ENCODE measurements at regions not wholly inside any gene's neighbourhood (a gene's known extent, or its start where the extent isn't known, plus 50 kb on each side); places are given as distances from the start of the nearest gene placed in this dataset.

GRCh38 chr6:48809245-48809644, 653.8 kb downstream of the MMUT start:
- Histone ChIP-seq H3K27me3 (ENCODE audit: control insufficient read depth in 4 of 4, insufficient read depth in 4 of 4, low read length in 3 of 4) (no peaks in the 10 kb centered on the region), H3K9me3 (ENCODE audit: control insufficient read depth in 4 of 4, low read length in 3 of 4) (no peaks in the 10 kb centered on the region), H3K4me3 (ENCODE audit: low read depth in 1 of 3, low read length in 3 of 3) (no peak overlapping the region), H3K27ac (ENCODE audit: low read depth in 1 of 2, low read length in 2 of 2) (no peak overlapping the region), H3K4me1 (ENCODE audit: control insufficient read depth in 4 of 4, insufficient read depth in 4 of 4, low read length in 3 of 4) (no peaks in the 10 kb centered on the region), H3K36me3 (ENCODE audit: control insufficient read depth in 4 of 4, insufficient read depth in 3 of 4, low read depth in 1 of 4, low read length in 3 of 4) (no peaks in the 10 kb centered on the region), H3K9ac (ENCODE audit: low read depth in 1 of 2, low read length in 2 of 2) (no peak overlapping the region)
- WGBS = 71% methylated on average over 4 of the region's 4 CpGs
- DNase-seq (ENCODE audit: low spot score) = no peak
- no peak for TF ChIP-seq SP1 (IDR thresholded peaks at IDR 0.05)
- TF ChIP-seq ZBTB33 (IDR thresholded peaks at IDR 0.05) = no peak
- TF ChIP-seq YY1 (IDR thresholded peaks at IDR 0.05) = no peak
- TF ChIP-seq RXRA (IDR thresholded peaks at IDR 0.05) = no peak
- no peak for TF ChIP-seq FOXA1 (IDR thresholded peaks at IDR 0.05)
- no peak for TF ChIP-seq MAX (IDR thresholded peaks at IDR 0.05)
- no peak for TF ChIP-seq EGR1 (IDR thresholded peaks at IDR 0.05; ENCODE audit: low read depth in 2 of 2)
- TF ChIP-seq REST (IDR thresholded peaks at IDR 0.05) = no peak
- no peak for TF ChIP-seq FOXA2 (IDR thresholded peaks at IDR 0.05)
- no peak for TF ChIP-seq HNF4G (IDR thresholded peaks at IDR 0.05)
- no peak for TF ChIP-seq CTCF (IDR thresholded peaks at IDR 0.05; ENCODE audit: low read depth, low read length, missing input control)
- no peak for TF ChIP-seq GABPA (IDR thresholded peaks at IDR 0.05 in 1 of 2, conservative IDR thresholded peaks at IDR 0.05 in 1 of 2)

GRCh38 chr6:48798296-48798695, 664.8 kb downstream of the MMUT start:
- DNase-seq (ENCODE audit: low spot score) = no peak
- no peaks in the 10 kb centered on the region for H3K9me3 ChIP-seq (ENCODE audit: control insufficient read depth in 4 of 4, low read length in 3 of 4)
- H3K9ac ChIP-seq (ENCODE audit: low read depth in 1 of 2, low read length in 2 of 2) = no peak overlapping the region
- H3K36me3 ChIP-seq (ENCODE audit: control insufficient read depth in 4 of 4, insufficient read depth in 3 of 4, low read depth in 1 of 4, low read length in 3 of 4) = no peaks in the 10 kb centered on the region
- H3K27ac ChIP-seq (ENCODE audit: low read depth in 1 of 2, low read length in 2 of 2) = no peak overlapping the region
- WGBS = 69% methylated on average over 3 of the region's 3 CpGs
- no peaks in the 10 kb centered on the region for H3K4me1 ChIP-seq (ENCODE audit: control insufficient read depth in 4 of 4, insufficient read depth in 4 of 4, low read length in 3 of 4)
- no peak overlapping the region for H3K4me3 ChIP-seq (ENCODE audit: low read depth in 1 of 3, low read length in 3 of 3)
- H3K27me3 ChIP-seq (ENCODE audit: control insufficient read depth in 4 of 4, insufficient read depth in 4 of 4, low read length in 3 of 4) = no peaks in the 10 kb centered on the region
- TF ChIP-seq JUND (IDR thresholded peaks at IDR 0.05) = no peak
- TF ChIP-seq RAD21 (IDR thresholded peaks at IDR 0.05) = no peak
- no peak for TF ChIP-seq FOXA2 (IDR thresholded peaks at IDR 0.05)
- no peak for TF ChIP-seq YY1 (IDR thresholded peaks at IDR 0.05)
- no peak for TF ChIP-seq HNF4A (conservative IDR thresholded peaks at IDR 0.05)
- TF ChIP-seq SP1 (IDR thresholded peaks at IDR 0.05) = no peak
- no peak for TF ChIP-seq HNF4G (IDR thresholded peaks at IDR 0.05)
- TF ChIP-seq EGR1 (IDR thresholded peaks at IDR 0.05; ENCODE audit: low read depth in 2 of 2) = no peak
- no peak for TF ChIP-seq CTCF (IDR thresholded peaks at IDR 0.05; ENCODE audit: low read depth, low read length, missing input control)
- no peak for TF ChIP-seq TAF1 (conservative IDR thresholded peaks at IDR 0.05)
- TF ChIP-seq MAX (IDR thresholded peaks at IDR 0.05) = no peak
- no peak for TF ChIP-seq REST (IDR thresholded peaks at IDR 0.05)
- no peak for TF ChIP-seq NR2F2 (IDR thresholded peaks at IDR 0.05)
- TF ChIP-seq FOXA1 (IDR thresholded peaks at IDR 0.05) = no peak

All from liver (tissue), 8 donors.